Hematopoietic multipotent progenitor cell (in vitro differentiated cells): ENCODE measurements at regions not wholly inside any gene's neighbourhood (a gene's known extent, or its start where the extent isn't known, plus 50 kb on each side); places are given as distances from the start of the nearest gene placed in this dataset. TPM values are rescaled to one million over a fixed set of nuclear protein-coding genes. Genes with fewer than 3 reads are reported as not detected.

Source experiments
- small RNA-seq: library from RNA; depleted of rRNA; stranded (forward); fragments of <200 nt; gene quantifications from one replicate; pipeline ENCODE3, GENCODE V24; 2012

Small RNA genes lying in the stretch of these regions (small RNA-seq; reads per million reads assigned to genes)
- gene AL133393.1, result not detected
- 0.41 reads per million for gene RNA5SP202
